Pulmonary artery endothelial cell (primary cell): ENCODE measurements at regions not wholly inside any gene's neighbourhood (a gene's known extent, or its start where the extent isn't known, plus 50 kb on each side); places are given as distances from the start of the nearest gene placed in this dataset.
"Not testable (repeated sequence)": the region's sequence is repeated elsewhere in the genome, so short reads cannot be mapped to it uniquely, and the experiment has no call there.

Source experiments
- DNase-seq: peaks from one replicate; pipeline ENCODE4 v3.0.0-alpha.2; 2011; ENCODE audit warnings: low read depth, low spot score

DNA sequence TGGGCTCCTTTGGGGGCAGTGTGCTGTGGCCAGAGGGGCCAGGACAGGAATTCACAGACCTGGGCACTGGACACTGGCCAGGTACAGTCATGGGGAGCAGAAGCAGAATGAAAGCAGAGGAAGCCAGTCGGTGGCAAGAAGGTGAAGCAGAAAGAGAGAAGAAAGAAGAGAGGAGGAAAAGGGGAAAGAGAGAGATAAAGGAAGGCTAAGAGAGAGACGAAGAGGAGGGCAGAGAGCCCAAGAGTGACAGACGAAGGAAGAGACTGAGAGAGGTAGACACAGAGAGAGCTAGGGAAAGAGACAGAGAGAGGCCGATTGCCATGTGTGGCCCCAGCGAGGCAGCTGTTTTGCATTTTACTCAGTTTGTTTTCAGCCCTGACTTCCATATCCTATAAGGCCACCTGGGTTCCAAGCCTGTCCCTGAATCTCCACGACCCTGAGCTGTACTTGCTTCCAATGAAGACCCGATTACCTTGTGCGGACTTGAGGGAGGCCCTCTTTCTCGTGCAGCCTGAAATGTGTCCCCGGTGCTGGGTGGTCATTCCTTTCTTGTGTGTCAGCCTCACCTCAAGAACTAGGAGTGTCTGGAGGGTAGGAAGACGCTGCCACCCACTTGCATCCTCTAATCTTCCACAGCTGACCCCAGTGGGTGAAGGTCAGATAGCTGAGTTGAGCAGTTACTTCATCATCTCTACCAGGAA is 73.9 kb downstream of the LSM3 start:
- DNase-seq, result no peak

DNA sequence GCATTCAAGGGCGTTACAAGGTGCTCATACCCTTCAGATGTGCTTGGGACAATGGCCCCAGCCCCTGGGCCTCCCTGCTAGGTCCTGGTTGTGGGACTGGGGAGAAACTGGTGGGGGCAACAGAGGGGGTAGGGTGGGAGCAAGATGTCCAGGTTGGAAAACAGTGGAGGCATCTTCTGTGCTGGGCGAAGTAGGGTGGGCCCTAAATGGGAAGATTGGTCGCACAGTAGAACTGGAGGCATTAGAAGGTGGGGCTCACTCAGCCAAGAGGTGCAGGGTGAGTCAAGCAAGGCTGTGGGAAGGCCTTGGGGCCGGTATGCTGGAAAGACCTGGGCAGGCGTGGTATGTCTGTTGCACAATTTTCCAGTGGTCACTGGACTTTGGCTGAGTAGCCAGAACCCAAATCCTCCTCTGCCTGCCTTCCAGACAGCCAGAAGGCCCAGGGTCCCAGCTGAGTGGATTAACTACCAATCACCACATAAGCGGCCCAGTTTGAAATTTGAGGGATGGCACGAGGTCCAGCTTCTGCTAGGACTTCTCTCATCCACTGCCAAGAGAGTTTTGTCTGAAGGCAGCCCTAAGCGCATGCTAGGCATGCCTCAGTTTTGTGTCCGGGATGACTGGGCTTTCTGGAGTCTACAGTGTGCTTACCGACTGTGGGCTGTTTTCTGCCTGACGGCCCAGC is 74.5 kb downstream of the LSM3 start:
- DNase-seq, result no peak

DNA sequence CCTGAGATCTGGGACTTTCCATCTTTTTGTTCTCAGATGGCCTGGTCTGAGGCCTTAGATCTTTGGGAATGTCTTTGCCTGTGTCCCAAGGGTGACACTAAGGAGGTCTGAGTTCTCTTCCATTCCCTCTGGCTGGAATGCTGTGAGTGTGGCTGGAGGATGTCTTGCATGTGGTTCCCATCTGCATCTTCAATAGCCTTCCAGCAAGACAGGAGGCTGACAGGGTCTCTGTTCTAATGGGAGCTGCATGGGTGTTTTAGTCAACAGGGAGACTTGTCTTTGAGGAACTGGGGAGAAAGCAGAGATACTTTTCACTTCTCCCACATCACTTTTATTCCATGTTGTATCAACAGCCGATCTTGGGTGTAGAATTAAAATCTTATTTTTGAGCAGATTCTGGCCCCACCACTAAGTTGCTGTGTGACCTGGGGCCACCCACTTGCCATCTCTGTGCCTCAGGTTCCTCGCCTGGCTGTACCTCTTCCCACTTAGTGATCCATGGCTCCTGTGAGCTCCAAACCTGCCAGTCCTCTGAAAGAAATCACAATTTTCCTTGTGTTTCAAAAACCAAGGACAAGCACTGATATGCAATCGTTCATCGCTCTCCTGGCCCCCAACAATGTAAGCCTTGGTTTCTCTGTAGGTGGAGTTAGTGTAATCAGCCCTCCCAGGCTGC is 75.2 kb downstream of the LSM3 start:
- DNase-seq, result no peak

DNA sequence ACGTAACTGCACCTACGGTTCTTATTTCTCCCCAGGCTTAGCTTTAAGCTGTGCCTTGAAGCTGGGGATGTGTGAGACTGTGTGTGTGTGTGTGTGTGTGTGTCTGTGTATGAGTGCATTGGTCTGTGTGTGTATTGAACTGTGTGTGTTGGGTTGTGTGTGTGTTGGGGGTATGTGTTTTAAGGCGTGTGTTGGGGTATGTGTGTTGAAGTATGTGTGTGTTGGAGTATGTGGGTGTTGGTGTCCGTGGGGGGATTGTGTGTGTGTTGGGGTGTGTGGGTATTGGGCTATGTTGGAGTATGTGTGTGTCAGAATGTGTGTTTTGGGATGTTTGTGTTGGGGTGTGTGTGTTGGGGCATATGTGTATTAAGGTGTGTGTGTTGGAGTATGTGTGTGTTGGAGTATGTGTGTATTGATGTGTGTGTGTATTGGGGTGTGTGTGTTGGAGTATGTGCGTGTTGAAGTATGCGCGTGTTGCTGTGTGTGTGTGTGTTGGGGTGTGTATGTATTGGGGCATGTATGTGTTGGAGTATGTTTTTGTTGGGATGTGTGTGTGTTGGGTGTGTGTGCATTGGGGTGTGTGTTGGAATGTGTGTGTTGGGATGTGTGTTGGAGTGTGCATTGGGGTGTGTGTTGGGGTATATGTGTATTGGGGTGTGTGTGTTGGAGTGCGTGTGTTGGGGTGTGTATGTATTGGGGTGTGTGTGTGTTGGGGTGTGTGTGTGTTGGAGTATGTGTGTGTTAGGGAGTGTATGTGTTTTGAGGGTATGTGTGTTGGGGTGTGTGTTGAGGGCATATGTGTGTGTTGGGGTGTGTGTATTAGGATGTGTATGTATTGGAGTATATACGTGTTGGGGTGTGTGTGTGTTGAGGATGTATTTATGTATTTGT is 76.4 kb downstream of the LSM3 start:
- no peak for DNase-seq

DNA sequence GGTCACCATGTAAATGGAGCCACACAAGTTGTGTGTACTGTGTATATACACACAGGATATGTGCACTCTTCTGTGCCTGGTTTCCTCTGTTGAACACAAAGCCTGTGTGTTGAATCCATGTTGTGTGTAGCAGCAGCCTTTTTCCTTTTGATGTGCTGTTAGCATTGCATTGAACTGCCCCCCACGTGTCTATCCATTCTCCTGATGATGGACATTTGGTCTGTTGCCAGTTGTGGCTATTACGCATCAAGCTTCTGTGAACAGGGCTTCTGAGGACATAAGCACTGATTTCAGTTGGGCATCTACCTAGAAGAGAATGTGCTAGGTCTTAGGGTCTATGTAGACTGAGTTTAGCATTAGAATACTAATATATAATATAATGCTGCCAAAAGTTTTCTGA is 77.4 kb downstream of the LSM3 start:
- no peak for DNase-seq

GRCh38 chr3:14256561-14257342 is 78.1 kb downstream of the LSM3 start:
- DNase-seq, result no peak

DNA sequence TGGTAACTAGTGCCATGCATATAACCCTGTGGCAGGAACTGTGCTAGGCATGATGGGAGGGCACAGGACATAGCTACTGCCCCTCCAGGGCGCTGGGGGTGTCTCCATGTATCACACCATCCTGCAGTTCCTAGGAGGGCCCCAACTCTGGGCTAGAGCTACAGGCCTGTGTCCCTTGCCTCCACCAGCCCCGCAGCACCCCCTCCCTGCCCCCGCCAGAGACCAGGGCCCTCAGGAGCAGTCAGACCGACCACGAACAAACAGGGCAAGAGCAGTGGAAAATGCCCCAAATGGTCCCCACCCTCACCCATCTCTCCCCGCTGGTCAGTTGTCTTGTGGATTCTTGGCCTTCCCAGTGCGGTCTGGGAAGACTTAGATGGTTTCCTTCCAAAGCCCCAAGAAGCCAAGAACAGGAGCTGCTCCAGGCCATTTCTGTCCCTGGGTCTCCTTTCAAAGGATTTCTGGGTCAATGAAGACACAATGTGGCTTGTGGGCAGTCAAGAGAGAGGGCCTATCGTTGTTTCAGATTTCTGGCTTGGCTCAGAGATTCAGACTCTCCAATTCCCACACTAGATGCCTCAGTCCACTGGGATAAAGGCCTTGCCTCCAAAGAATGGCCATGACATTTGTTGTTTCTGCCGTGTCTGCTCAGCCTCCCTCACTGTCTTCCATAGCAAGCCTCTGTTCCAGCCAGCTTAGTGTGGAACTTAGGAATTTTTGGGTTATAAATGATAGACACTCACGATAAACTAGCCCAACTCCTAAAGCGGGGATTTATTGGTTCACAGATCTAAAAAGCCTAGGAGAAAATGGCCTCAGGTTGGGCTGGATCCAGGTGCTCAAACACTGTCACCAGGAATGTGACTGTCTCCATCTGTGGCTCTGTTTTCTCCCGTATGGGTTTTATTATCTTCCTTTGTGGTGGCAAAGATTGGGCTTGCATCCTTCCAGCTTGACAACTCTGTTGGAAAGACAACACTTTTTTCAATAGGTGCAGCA is 80.6 kb downstream of the LSM3 start:
- no peak for DNase-seq

DNA sequence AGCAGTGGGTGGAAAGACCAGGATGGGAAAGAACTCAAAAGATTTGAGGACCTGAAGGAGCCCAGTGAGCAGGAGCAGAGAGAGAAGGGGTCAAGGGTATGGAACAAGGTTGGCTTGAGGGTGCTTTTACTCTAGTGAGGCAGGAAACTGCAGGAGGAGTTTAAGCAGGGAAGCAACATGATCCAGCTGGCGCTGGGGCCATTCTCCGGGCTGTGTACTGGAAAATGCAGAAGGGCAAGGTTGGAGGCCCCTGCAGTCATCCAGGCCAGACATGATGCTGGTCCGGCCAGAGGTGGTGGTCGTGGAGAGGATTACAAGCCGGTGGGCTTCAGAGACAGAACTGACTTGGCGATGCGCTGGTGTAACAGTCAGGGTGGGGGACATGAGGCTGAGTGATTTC is 81.8 kb downstream of the LSM3 start:
- DNase-seq, result no peak

- DNase-seq, result peak; percentile 51
Measured at GRCh38 chr3:14261229-14261628, 82.6 kb downstream of the LSM3 start.

DNA sequence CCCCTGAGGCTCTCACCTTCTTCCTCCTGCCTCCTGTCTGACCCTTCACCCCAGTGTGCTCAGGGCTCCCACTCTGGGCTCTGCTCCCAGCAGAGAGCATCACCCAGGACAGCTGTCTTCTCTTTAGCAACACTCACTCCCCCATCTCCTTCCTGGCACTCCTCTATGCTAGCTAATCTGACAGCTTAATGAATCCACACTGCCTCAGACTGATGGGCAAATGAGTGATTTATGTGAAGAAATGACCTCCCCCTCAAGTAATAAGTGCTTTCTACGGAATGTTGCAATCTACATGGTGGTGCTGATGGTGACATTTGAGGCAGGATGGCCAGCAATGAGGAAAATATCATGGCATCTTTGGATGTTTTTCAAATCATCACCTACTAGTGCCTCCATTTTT is 83.6 kb downstream of the LSM3 start:
- no peak for DNase-seq

DNA sequence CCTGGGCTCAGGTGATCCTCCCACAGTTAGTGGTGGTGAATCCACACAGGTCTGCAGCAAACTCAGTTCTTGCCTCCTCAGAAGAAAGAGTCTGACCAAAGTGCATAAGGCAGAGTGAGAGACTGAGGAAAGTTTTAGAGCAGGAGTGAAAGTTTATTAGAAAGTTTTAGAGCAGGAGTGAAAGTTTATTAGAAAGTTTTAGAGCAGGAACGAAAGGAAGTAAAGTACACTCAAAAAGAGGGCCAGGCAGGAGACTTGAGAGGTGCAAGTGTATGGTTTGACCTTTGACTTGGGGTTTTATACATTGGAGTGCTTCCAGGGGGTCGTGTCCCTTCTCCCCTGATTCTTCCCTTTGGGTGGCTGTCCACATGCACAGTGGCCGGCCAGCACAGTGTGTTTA is 84.2 kb downstream of the LSM3 start:
- no peak for DNase-seq

GRCh38 chr3:14263317-14264005 is 84.8 kb downstream of the LSM3 start:
- no peak for DNase-seq

DNA sequence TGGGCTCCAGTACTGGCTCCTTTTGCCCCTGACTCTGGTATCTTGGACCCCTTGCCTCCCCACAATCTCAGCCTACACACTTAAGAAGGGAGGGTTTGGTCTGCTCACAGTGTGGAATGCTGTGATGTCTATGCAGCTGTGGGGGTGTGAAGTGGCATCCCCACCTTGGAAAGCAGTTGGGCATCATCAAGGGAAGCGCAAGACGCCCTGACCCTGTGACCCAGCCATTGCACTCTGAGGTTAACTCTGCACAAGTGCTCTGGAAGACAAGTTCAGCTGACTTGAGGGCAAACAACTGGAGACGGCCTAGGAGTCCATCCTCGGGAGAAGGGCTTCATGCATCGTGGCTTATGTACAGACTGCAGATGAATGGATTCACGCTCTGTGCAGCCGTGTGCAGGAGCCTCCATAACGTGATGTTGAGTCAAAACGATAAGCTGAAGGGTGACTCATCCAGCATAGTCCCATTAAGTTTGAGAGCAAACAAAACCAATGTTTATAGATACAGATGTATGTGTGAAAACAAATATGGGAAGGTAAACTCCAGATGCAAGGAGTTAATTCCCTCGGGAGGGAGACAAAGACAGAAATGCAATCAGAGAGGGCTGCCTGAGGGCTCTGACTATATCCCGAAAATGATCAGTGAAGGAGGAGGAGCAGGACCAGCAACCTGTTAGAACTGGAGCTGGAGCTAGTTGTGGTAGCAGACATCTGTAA is 86.8 kb downstream of the LSM3 start:
- DNase-seq, result no peak

- no peak for DNase-seq
Measured at GRCh38 chr3:14266361-14266760, 87.7 kb downstream of the LSM3 start.

DNA sequence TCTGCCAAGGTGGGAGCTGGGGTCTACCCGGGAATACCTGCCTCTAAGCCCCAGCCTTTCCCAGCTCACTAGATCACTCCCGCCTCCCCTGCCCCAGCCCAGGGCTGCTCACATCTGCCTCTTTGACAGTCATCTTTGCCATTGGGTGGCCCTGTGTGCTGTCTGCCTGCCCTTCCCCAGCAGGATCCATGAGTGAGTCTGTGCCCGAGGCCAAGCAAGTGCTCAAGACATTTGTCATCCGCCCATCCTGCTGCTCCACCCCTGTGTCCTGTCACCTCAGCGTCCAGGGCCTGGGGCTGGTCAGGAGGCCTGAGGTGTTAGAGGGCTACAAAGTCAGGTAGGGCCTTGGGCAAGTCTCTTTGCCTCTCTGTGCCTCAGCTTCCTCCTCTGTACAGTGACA is 89.4 kb downstream of the LSM3 start:
- no peak for DNase-seq

DNA sequence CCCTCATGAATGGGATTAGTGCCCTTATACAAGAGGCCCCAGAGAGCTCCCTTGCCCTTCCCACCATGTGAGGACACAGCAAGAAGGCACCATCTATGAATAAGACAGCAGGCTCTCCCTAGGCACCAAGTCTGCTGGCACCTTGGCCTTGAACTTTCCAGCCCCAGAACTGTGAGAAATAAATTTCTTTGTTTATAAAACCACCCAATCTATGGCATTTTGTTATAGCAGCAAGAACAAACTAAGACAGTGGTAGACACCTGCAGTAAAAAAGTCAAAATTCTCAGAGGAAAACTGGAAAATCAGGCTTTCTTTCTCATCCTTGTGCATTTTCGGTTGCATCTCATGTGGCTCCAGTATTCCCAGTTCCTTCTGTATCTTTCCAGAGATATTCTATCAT is 90.3 kb downstream of the LSM3 start:
- no peak for DNase-seq

GRCh38 chr3:14272041-14272958 is 93.7 kb downstream of the LSM3 start:
- not testable (repeated sequence) for DNase-seq
